Brain microvascular endothelial cell (primary cell): ENCODE measurements at regions not wholly inside any gene's neighbourhood (a gene's known extent, or its start where the extent isn't known, plus 50 kb on each side); places are given as distances from the start of the nearest gene placed in this dataset.

Experiments
- DNase-seq: peaks from one replicate; pipeline ENCODE4 v3.0.0-alpha.2; 2020
- H3K27ac ChIP-seq: fragments of 250-450 bp; sonication (Bioruptor Pico); 2 replicates; pipeline ENCODE4 v1.5.1; 2020; ENCODE audit warnings: mild to moderate bottlenecking, moderate library complexity
- H3K27me3 ChIP-seq: fragments of 250-450 bp; sonication (Bioruptor Pico); replicated peaks from 2 replicates; pipeline ENCODE4 v1.5.1; 2020; ENCODE audit warnings: mild to moderate bottlenecking
- H3K36me3 ChIP-seq: fragments of 250-450 bp; sonication (Bioruptor Pico); replicated peaks from 2 replicates; pipeline ENCODE4 v1.5.1; 2020; ENCODE audit warnings: mild to moderate bottlenecking
- H3K4me3 ChIP-seq: 2 replicates; pipeline ENCODE4 v1.5.1; 2011; ENCODE audit warnings: low read depth, mild to moderate bottlenecking, control low read depth, low read length, moderate library complexity
- CTCF ChIP-seq: IDR thresholded peaks from 2 replicates; pipeline ENCODE4 v1.5.1; 2011; ENCODE audit warnings: low read depth, mild to moderate bottlenecking, moderate library complexity, low read length, control low read depth, inconsistent platforms; ENCODE audit errors: missing control alignments
- in situ Hi-C: cut with HindIII; loops from 2 replicates; pipeline ENCODE4 v1.10.0; 2017; ENCODE audit warnings: low sequenced_read_pairs, low pct_ligation_motif_present

DNA sequence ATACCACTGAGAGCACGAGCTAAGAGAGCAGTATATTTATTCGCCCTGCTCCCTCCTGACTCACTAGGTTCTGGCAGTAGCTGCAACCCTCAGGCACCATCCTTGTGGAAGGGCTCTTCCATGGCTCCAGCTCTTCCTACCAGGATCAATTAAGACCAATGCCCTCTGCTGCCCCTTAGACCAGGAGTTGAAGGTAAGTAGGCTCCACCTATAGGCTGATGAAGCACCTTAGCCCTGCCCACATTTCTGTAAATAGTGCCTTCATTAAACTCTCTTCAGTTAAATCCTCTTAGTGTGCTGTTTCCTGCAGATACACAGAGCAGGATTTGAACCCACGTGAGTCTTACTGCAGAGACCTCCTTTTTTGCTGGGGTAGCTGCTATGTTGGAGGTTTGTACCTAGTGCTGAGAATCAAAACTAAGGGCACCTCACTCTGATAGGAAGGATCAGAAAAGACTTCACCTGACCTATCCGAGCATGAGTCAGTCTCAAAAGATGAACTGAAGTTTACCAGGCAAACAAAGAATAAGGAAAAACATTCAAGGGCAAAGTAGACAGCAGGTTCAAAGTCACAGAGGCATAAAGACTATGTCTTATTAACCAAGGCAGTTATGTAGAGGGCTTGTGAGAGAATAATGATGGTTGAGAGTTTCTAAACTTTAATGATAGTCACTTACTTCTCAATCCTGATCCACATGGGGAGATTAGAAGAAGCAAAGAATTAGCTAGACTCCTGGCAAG, 56.9 kb upstream of the BEND6 start:
- DNase-seq = no peak
- Histone ChIP-seq H3K27me3 (no peaks in the 10 kb centered on the region), H3K4me3 (no peak overlapping the region), H3K27ac (no peak overlapping the region), H3K36me3 (no peaks in the 10 kb centered on the region)
- no peak for TF ChIP-seq CTCF
- in situ Hi-C loops = no loop called here

DNA sequence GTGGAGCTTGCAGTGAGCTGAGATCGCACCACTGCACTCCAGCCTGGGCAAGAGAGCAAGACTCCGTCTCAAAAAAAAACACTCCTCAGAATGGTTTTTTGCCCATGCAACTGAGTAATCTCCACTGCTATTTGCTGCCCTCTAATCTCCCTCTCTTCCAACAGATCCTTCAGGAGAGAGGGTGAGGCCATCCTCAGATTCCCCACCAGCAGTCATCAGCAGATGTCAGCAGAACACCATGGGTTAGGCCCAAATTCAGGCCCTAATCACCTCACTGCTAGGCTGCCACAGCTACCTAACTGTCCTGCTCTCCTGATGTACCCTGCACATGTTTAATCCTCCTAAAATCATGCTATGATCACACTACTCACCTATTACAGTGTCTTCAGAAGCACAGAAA, 63.2 kb upstream of the BEND6 start:
- Histone ChIP-seq H3K4me3 (no peak overlapping the region), H3K27ac (no peak overlapping the region), H3K27me3 (no peaks in the 10 kb centered on the region), H3K36me3 (no peaks in the 10 kb centered on the region)
- no peak for DNase-seq
- TF ChIP-seq CTCF = no peak
- in situ Hi-C loops = no loop called here

DNA sequence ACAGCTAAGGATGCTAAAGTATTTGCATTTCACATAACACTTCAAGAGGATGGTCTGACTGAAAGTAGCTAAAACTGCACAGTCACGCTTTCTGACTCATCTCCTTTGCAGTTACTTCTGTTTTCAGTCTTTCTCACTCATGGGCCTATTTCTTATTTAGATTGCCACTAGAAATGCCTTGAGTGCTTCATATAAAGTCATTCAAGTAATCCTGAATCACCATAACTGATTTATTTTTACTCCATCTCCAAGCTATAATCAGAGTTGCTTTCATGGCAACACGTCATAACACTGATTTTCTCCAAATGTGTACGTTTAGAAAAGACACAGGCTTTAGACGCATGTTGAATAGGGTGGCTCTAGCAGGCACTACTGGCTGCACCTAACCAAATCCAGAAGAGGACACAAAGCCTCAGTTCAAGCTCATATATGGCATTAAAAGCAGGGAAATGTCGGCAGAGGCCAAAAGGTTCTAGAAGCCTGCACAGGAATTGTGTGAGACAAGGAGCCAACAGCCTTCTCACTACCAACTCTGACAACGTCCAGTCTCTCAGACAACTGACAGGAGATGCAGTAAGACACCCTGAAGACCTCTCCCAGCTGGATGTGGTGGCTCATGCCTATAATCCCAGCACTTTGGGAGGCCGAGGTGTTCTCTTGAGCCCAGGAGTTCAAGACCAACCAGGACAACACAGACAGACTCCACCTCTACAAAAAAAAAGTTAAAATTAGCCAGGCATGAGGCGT, 64.1 kb upstream of the BEND6 start:
- H3K4me3 ChIP-seq = no peak overlapping the region
- H3K27ac ChIP-seq = peak overlapping the region; percentile 83
- H3K36me3 ChIP-seq = no peaks in the 10 kb centered on the region
- TF ChIP-seq CTCF = no peak
- H3K27me3 ChIP-seq = no peaks in the 10 kb centered on the region
- DNase-seq = peak; percentile 85
- in situ Hi-C loops = no loop called here

- Histone ChIP-seq H3K27ac (peak overlapping the region; percentile 83), H3K4me3 (no peak overlapping the region), H3K27me3 (no peaks in the 10 kb centered on the region), H3K36me3 (no peaks in the 10 kb centered on the region)
- DNase-seq = no peak
- in situ Hi-C loops = no loop called here
- no peak for TF ChIP-seq CTCF
Measured at GRCh38 chr6:56890066-56890465, 64.8 kb upstream of the BEND6 start.

DNA sequence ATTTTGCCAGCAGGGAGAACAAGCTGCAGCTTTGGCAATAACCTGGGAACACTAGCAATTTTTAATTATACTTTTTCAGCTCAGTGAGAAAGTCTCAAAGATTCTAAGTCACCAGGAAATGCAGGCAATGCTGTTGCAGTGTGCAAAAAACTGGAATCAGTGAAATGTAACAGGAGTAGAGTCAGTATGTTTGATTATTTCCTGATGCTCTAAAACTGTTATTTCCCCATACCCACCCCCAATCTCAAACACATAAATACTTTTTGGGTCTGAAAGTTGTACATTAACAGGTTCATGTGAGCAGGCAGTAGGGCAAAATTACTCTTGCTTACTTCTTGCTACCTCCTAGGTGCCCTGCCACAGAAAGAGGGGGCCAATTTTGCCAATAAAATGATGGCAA, 65.4 kb upstream of the BEND6 start:
- Histone ChIP-seq H3K36me3 (no peaks in the 10 kb centered on the region), H3K27me3 (no peaks in the 10 kb centered on the region), H3K4me3 (no peak overlapping the region), H3K27ac (no peak overlapping the region)
- in situ Hi-C loops = no loop called here
- no peak for TF ChIP-seq CTCF
- no peak for DNase-seq
